Skeletal muscle satellite cell (primary cell): ENCODE measurements at regions not wholly inside any gene's neighbourhood (a gene's known extent, or its start where the extent isn't known, plus 50 kb on each side); places are given as distances from the start of the nearest gene placed in this dataset.
A peak's percentile ranks its signal among the peaks of the same experiment; 100 is the strongest.

ENCODE experiments used
- H3K27me3 ChIP-seq: 2 replicates; pipeline ENCODE4 v1.7.0; 2013; ENCODE audit warnings: low read length; ENCODE audit not compliant: control insufficient read depth, insufficient read depth
- H3K36me3 ChIP-seq: 2 replicates; pipeline ENCODE4 v1.7.0; 2013; ENCODE audit warnings: mild to moderate bottlenecking, control low read depth, low read length; ENCODE audit not compliant: insufficient read depth
- H3K4me1 ChIP-seq: 2 replicates; pipeline ENCODE4 v1.7.0; 2013; ENCODE audit warnings: low read length; ENCODE audit not compliant: control insufficient read depth, insufficient read depth
- H3K4me2 ChIP-seq: 2 replicates; pipeline ENCODE4 v1.7.0; 2013; ENCODE audit warnings: mild to moderate bottlenecking, low read length
- H3K4me3 ChIP-seq: 2 replicates; pipeline ENCODE4 v1.7.0; 2013; ENCODE audit warnings: low read length
- H3K9ac ChIP-seq: 2 replicates; pipeline ENCODE4 v1.7.0; 2013; ENCODE audit warnings: mild to moderate bottlenecking, low read depth, low read length, moderate library complexity
- H3K9me3 ChIP-seq: replicated peaks from 2 replicates; pipeline ENCODE4 v1.7.0; 2013; ENCODE audit warnings: mild to moderate bottlenecking, control low read depth, low read length

DNA sequence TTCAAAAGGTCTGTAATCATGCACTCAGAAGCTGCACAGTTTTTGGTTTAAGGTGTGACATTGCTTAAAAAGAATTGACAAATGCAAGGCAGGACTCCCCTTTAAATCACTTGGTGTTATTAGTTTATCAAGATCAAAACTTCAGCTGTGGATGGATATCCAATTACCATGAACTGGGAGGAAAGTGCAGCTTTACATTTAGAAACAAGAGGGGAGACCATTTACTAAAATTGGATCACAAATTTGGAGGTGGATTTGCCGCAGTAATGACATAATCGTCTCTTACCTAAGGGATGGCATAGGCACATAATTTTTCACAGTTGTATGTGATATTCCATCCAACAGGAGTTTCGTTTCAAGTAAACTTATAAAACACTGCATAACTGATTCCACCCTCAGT is 1610.2 kb downstream of the SLITRK5 start:
- Histone ChIP-seq H3K9ac (no peak overlapping the region), H3K9me3 (no peaks in the 10 kb centered on the region), H3K4me1 (peaks cover 3% of the 10 kb centered on the region), H3K27me3 (no peaks in the 10 kb centered on the region), H3K36me3 (no peaks in the 10 kb centered on the region), H3K4me3 (no peak overlapping the region), H3K4me2 (no peak overlapping the region)

DNA sequence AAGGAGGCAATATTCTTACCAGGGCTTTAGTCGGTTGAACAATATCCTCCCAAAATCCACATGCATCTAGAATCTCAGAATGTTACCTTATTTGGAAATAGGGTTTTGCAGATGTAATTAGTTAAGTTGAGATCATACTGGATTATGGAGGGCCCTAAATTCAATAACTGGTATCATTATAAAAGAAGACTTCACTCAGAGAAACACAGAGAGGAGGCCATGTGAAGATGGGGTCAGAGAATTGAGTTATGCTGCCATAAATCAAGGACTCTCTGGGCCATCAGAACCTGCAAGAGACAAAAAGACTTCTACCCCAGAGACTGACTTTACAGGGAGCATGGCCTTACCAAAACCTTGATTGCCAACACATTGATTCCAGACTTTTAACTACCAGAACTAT is 1611.1 kb downstream of the SLITRK5 start:
- H3K27me3 ChIP-seq, result no peaks in the 10 kb centered on the region
- H3K4me3 ChIP-seq, result no peak overlapping the region
- no peak overlapping the region for H3K9ac ChIP-seq
- H3K4me1 ChIP-seq, result peaks cover 3% of the 10 kb centered on the region
- H3K9me3 ChIP-seq, result no peaks in the 10 kb centered on the region
- no peaks in the 10 kb centered on the region for H3K36me3 ChIP-seq
- H3K4me2 ChIP-seq, result no peak overlapping the region

DNA sequence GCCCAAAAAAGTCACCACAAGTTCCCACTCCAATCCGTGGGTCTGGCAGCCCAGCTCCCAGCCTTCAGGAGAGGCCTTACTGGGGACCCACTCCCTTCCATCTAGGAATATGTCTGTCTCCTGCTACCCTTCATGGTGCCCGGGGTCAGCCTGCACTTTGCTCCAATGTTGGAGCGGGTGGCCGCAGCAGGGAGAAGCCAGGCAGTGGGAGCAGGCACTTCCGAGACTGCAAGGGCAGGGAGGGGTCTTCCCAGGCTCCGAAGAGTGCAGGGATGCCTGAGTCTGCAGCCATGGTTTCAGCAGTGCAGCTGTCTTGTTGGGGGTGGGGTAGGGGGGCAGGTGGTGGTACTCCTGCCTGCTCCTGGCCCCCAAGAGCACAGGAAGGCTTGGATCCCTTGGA is 1616.2 kb downstream of the SLITRK5 start:
- Histone ChIP-seq H3K4me3 (no peak overlapping the region), H3K9me3 (no peaks in the 10 kb centered on the region), H3K4me2 (no peak overlapping the region), H3K36me3 (no peaks in the 10 kb centered on the region), H3K4me1 (peaks cover 3% of the 10 kb centered on the region), H3K9ac (no peak overlapping the region), H3K27me3 (no peaks in the 10 kb centered on the region)

DNA sequence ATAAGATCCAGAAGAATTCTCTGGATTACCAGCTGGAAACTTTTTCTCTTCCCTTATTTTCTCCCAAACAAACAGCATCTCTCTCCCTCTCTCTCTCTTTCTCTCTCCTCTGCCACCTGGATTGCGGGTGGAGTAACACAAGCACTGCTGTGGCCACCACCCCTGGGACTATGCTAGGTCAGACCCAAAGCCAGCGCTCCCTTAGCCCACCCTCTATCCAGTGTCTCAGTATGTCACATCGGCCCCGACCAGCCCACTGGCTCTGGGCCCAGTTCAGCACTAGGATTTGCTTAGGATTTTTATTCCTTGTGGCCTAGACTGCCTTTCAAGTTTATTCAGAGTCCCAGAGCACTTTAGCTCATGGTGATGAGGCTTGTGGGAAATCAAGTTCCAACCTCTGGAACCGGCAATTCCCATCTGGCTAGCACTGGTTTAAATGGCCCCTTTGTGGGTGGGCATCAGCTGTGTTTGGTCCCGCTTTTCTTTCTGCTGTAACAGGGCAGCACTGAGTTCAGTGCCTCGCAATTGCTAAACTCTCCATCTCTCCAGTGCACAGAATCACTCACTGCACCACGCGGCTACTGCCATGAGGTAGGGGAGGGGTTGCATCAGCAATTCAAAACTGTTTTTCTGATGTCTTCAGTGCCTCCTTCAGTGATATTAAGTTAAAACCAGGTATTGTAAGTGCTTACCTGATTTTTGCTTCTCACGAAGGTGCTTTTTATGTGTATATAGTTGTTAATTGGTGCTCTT is 1623.1 kb downstream of the SLITRK5 start:
- Histone ChIP-seq H3K4me3 (no peak overlapping the region), H3K36me3 (no peaks in the 10 kb centered on the region), H3K27me3 (no peaks in the 10 kb centered on the region), H3K9ac (no peak overlapping the region), H3K4me2 (no peak overlapping the region), H3K4me1 (no peaks in the 10 kb centered on the region), H3K9me3 (no peaks in the 10 kb centered on the region)

DNA sequence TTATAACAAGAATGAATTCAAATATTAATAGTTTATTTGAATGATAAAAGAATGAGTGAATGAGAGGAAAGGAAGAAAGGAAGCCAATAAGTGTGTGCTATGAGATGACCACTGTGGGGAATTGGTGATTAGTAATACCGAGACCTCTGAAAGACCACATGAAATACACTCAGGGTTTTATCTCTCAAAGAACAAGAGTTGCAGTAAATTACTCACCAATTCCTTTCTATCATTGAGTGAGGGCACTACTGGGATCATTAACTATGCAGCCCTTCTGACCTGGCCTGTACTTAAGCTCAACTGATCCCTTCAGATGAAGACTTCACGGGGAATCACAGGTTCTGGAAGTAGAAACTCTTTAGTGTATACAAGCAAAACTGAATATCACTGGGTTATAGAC is 1636.1 kb downstream of the SLITRK5 start:
- Histone ChIP-seq H3K36me3 (no peaks in the 10 kb centered on the region), H3K4me2 (no peak overlapping the region), H3K4me1 (peaks cover 7% of the 10 kb centered on the region), H3K9ac (no peak overlapping the region), H3K9me3 (no peaks in the 10 kb centered on the region), H3K27me3 (no peaks in the 10 kb centered on the region), H3K4me3 (no peak overlapping the region)

DNA sequence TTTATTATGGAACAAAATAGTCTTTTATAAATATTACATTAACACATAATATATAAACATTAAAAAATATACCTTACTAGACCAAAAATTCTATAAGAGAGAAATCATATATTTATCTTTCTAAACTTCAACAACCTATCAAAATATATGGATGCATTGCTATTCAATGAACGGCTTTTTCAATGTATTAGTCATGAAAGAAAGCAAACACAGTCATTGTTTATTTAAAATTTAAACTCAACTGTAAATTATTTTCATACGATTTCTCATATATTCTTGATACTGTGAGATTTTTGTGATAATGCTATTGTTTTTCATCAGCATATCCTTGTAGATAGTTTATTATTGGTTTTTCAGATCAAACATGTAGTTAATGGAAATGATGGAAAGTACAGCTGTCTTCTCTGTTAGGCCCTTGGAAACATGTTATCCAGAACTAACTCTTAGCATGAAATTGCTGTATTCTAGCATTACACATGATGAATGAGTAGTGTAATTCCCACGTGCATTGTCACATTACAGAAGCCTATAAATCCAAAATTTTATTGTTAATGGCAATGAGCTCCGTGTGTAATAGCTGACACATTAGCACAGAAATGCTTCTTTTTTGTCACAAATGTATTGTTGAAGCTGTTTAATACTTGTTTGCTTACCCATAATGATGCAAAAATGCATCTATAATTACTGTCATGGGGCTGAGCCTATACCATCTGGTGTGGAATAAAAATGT is 1639.9 kb downstream of the SLITRK5 start:
- no peaks in the 10 kb centered on the region for H3K27me3 ChIP-seq
- H3K9ac ChIP-seq, result no peak overlapping the region
- peak overlapping the region; percentile 33 for H3K4me2 ChIP-seq
- H3K4me3 ChIP-seq, result no peak overlapping the region
- H3K9me3 ChIP-seq, result no peaks in the 10 kb centered on the region
- no peaks in the 10 kb centered on the region for H3K36me3 ChIP-seq
- peaks cover 7% of the 10 kb centered on the region for H3K4me1 ChIP-seq

DNA sequence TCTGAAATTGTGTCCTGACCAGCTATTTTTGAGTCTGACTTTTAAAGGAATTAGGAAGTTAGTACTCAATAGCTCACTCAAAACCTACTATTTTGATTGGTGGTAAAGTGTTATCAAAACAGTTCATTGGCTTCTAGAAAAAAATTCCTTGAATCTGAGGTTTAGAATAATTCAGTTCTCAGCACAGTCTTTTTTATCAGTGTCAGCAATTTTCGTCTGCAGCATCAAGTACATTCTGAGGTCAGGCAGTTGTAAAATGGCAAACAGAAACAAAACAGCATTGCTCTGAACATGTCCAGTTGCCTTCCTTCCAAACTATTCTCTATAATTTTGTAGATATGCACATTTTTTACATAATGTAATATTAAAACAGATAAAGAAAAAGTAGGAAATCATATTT is 1644.1 kb downstream of the SLITRK5 start:
- no peak overlapping the region for H3K4me2 ChIP-seq
- H3K9me3 ChIP-seq, result no peaks in the 10 kb centered on the region
- H3K4me1 ChIP-seq, result peaks cover 7% of the 10 kb centered on the region
- H3K9ac ChIP-seq, result no peak overlapping the region
- H3K4me3 ChIP-seq, result no peak overlapping the region
- no peaks in the 10 kb centered on the region for H3K27me3 ChIP-seq
- no peaks in the 10 kb centered on the region for H3K36me3 ChIP-seq

DNA sequence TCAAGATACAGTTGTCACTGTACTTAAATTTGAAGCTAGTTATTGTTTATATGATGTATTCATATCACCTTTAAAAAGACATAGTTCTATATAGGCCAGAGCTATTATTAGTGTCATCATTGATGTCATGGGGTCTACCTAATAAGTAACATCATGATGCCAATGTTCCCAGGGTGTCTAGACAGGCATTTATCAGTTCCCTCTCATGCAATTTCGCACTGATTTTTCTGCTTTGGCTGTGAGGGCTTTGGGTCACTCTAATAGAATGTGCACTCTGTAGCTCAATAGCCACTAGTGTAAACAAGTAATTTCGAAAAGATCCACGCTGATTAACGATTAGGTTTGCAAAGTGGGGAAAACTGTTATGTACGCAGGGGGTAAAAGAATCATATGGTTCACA is 1651.3 kb downstream of the SLITRK5 start:
- Histone ChIP-seq H3K4me1 (no peaks in the 10 kb centered on the region), H3K36me3 (no peaks in the 10 kb centered on the region), H3K9me3 (no peaks in the 10 kb centered on the region), H3K9ac (no peak overlapping the region), H3K4me2 (no peak overlapping the region), H3K27me3 (no peaks in the 10 kb centered on the region), H3K4me3 (no peak overlapping the region)

DNA sequence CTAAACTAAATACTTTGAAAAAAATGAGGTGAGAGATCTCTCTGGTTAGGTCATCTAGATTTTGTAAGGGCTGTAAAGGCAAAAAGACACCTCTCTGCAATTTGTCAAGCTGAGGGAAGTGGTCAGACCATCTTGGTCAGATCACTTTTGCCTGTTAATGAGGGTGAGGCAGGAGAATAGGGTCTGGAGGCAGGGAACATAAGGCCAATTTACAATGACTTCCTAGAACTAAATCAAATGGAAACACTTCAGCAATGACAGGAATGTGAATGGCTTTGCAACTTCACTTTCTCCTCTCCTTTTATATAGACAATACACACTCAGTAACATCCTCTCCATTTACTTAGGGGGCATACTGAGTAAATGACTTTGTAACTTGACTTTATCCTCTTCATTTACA is 1653.4 kb downstream of the SLITRK5 start:
- no peak overlapping the region for H3K4me2 ChIP-seq
- H3K9ac ChIP-seq, result no peak overlapping the region
- H3K4me3 ChIP-seq, result no peak overlapping the region
- H3K27me3 ChIP-seq, result no peaks in the 10 kb centered on the region
- H3K4me1 ChIP-seq, result no peaks in the 10 kb centered on the region
- no peaks in the 10 kb centered on the region for H3K36me3 ChIP-seq
- H3K9me3 ChIP-seq, result no peaks in the 10 kb centered on the region

DNA sequence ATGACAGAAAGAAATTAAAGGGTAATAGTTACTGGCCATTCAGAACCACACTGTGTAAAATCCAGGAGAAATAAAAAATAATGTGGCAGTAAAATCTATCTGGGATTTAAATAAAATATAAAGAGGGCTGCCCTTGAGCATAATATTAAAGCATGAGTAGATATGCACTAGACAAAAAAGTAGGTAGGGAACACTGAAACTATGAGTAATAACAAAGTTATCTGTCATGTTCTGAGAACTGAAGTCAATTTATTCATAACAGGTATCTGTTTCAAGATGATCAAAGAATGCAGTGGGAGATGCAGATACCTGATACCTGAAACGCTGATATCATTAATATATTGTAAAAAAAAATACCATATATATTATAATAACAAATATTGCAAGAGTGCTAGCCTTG is 1672.0 kb downstream of the SLITRK5 start:
- no peak overlapping the region for H3K4me3 ChIP-seq

DNA sequence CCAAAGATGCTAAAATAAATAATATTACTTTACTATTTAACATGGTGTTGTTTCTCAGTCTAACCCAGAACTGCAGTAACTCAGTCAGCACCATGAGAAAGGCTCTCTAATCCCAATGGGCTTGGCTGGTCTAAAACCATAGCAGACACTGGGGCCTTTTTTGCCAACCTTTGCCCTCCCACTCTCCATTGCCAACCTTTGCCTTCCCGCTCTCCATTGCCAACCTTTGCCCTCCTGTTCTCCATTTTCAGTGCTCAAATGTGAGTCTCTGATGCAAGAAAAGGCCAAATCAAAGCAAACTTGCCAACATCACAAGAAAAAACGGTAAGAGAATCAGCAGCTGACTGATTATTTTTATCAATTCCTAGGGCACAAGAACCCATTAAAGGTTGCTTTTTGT is 1681.2 kb downstream of the SLITRK5 start:
- H3K36me3 ChIP-seq, result no peaks in the 10 kb centered on the region
- H3K9me3 ChIP-seq, result no peaks in the 10 kb centered on the region
- H3K9ac ChIP-seq, result no peak overlapping the region
- H3K4me1 ChIP-seq, result no peaks in the 10 kb centered on the region
- H3K4me2 ChIP-seq, result no peak overlapping the region
- H3K4me3 ChIP-seq, result no peak overlapping the region
- H3K27me3 ChIP-seq, result no peaks in the 10 kb centered on the region

More for the DNA sequence above, 1672.0 kb downstream of the SLITRK5 start:
- Histone ChIP-seq H3K4me1 (no peaks in the 10 kb centered on the region), H3K9me3 (no peaks in the 10 kb centered on the region), H3K27me3 (no peaks in the 10 kb centered on the region), H3K4me2 (no peak overlapping the region), H3K9ac (no peak overlapping the region), H3K36me3 (no peaks in the 10 kb centered on the region)

DNA sequence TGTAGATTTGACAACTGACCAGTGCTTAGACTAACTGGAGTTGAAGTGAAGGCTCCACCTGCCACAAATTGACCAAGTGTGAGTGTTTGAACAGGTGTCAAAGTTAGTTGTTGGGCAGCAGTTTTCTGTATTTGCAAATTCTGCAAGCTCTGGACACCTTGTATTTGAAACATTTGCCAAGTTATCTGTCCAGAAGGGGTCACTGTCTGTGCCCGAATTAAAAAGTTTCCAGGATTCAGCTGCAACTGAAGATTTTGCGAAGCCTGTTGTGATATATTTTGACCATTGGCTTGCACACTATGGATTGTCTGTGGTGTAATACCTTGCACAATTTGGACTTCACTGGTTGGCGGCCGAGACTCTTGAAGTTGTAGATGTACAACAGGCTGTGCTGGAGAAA is 1690.7 kb downstream of the SLITRK5 start:
- no peak overlapping the region for H3K9ac ChIP-seq
- no peak overlapping the region for H3K4me2 ChIP-seq
- H3K27me3 ChIP-seq, result no peaks in the 10 kb centered on the region
- H3K4me1 ChIP-seq, result no peaks in the 10 kb centered on the region
- no peak overlapping the region for H3K4me3 ChIP-seq
- no peaks in the 10 kb centered on the region for H3K36me3 ChIP-seq
- no peaks in the 10 kb centered on the region for H3K9me3 ChIP-seq
